Mucosa of descending colon (tissue), 3 donors: ENCODE measurements at regions not wholly inside any gene's neighbourhood (a gene's known extent, or its start where the extent isn't known, plus 50 kb on each side); places are given as distances from the start of the nearest gene placed in this dataset.

ENCODE experiments used
- ATAC-seq: fragments of 200-7000 bp; cut with Tn5 transposase; one replicate; pipeline ENCODE4 v1.9.1; 2020; ENCODE audit warnings: mild to moderate bottlenecking, moderate library complexity
- DNase-seq, 3 donors: peaks; one replicate each; pipeline ENCODE4 v3.0.0-alpha.2; 2020
- H3K36me3 ChIP-seq: fragments of 200-600 bp; one replicate; pipeline ENCODE4 v1.8.0; 2021; ENCODE audit warnings: low read depth, mild to moderate bottlenecking
- H3K4me1 ChIP-seq: fragments of 200-600 bp; one replicate; pipeline ENCODE4 v1.8.0; 2021; ENCODE audit warnings: low read depth, mild to moderate bottlenecking
- H3K4me3 ChIP-seq: fragments of 200-600 bp; one replicate; pipeline ENCODE4 v1.8.0; 2021; ENCODE audit warnings: mild to moderate bottlenecking
- H3K9me3 ChIP-seq: fragments of 200-600 bp; one replicate; pipeline ENCODE4 v1.8.0; 2021; ENCODE audit warnings: mild to moderate bottlenecking
- intact Hi-C, 2 donors: fragments of 100-400 bp; cut with DNase I in 1 of 2; cut with micrococcal nuclease in 1 of 2; formaldehyde crosslinking; loops; one replicate each; pipeline versions ENCODE4 v1.11.0 to v1.11.1; 2022; cut with DNase I, micrococcal nuclease
- TF ChIP-seq, protein P1 (sequence below): fragments of 200-600 bp; IDR thresholded peaks from one replicate; pipeline ENCODE4 v1.8.0; 2022; ENCODE audit warnings: antibody characterized with exemption, mild to moderate bottlenecking
- donor health status: DM: no; HTN: no; CAD: no; lungs with moderate emphysema.
- donor health status: DM: no; HTN: no; CAD: no.
- donor health status: DM: no; HTN: yes; CAD: no.

DNA sequence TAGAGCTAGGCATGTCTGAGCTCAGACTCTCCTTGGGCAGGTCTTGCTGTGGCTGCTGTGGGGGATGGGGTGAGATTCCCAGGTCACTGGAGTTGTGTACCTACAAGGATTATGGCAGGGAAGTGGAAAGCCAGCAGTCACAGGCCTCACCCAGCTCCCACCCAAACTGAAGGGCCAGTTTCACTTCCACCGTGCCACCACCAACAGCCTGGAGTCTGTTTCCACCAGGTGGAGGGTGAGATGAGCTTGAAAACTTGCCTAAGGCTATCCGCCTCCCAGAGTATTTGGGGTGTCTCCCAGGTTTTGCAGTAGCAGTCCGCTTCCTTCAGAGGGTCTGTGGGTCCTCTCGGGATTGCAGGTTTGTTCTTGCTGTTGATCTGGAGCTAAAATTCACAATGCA, 327.7 kb downstream of the PTPRC start:
- intact Hi-C loops: no loop called here
- Histone ChIP-seq H3K4me3 (no peak overlapping the region), H3K36me3 (no peaks in the 10 kb centered on the region), H3K9me3 (no peaks in the 10 kb centered on the region), H3K4me1 (no peaks in the 10 kb centered on the region)
- DNase-seq: no peak
- TF ChIP-seq, protein P1, sequence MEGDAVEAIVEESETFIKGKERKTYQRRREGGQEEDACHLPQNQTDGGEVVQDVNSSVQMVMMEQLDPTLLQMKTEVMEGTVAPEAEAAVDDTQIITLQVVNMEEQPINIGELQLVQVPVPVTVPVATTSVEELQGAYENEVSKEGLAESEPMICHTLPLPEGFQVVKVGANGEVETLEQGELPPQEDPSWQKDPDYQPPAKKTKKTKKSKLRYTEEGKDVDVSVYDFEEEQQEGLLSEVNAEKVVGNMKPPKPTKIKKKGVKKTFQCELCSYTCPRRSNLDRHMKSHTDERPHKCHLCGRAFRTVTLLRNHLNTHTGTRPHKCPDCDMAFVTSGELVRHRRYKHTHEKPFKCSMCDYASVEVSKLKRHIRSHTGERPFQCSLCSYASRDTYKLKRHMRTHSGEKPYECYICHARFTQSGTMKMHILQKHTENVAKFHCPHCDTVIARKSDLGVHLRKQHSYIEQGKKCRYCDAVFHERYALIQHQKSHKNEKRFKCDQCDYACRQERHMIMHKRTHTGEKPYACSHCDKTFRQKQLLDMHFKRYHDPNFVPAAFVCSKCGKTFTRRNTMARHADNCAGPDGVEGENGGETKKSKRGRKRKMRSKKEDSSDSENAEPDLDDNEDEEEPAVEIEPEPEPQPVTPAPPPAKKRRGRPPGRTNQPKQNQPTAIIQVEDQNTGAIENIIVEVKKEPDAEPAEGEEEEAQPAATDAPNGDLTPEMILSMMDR: no peak
- ATAC-seq: no peak

DNA sequence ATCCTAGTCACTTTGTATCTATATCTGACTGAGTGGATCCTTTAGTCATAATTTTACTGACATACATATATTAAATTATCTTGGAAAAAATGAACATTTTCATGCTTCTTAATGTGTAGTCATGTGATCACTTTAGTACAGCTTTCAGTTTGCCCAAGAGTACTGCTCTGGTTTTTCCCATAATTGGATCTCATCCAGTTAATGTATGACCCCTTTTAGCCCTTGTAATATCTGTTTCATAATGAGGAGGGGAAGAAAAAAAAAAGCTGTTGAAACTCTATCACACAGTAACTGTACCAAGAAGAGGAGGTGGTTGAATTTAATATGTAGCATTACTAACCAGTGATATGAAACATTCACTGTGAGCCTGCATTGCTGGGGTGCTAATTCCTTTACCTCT, 328.7 kb downstream of the PTPRC start:
- Histone ChIP-seq H3K9me3 (no peaks in the 10 kb centered on the region), H3K4me1 (no peaks in the 10 kb centered on the region), H3K4me3 (no peak overlapping the region), H3K36me3 (no peaks in the 10 kb centered on the region)
- no peak for ATAC-seq
- TF ChIP-seq, protein P1: no peak
- intact Hi-C loops: no loop called here
- no peak for DNase-seq

DNA sequence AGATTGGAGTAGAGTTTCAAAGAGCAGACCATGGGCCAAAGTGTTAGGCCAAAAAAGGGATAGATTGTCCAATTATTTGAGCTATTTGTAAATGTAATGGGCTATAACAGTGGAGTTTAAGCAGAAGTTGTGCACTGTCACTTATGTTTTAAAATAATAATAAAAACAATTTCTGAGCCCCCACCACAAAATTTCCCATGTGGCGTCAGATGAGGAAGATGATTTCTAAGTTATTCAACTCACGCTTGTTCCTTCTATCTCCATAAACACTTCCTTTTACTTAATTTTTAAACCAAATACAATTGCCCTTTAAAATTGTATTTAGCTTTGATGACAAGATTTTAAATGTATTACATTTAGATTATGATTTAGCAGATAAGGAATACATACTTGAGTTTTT, 330.0 kb downstream of the PTPRC start:
- TF ChIP-seq, protein P1: no peak
- Histone ChIP-seq H3K4me1 (no peaks in the 10 kb centered on the region), H3K9me3 (no peaks in the 10 kb centered on the region), H3K36me3 (no peaks in the 10 kb centered on the region), H3K4me3 (no peak overlapping the region)
- DNase-seq: no peak
- intact Hi-C loops: no loop called here
- no peak for ATAC-seq

DNA sequence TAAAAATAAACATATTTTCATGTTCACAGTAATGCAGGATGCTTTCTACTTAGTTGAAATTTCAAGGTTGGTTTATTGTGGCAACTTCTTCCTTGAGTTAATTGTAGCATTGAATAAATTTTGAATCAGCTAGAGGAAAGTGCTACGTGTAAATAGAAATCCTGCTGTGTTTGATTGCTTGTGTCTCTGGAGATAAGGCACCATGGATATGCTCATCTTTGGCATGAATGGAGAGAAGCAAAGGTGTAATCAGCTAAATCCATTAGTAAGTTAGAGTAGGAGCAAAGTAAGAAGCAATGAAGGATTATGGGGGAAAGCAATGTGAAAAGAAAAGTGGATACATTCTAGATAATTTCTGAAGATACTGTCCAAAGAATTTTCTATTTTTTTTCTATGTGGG, 331.1 kb downstream of the PTPRC start:
- Histone ChIP-seq H3K9me3 (no peaks in the 10 kb centered on the region), H3K36me3 (no peaks in the 10 kb centered on the region), H3K4me1 (no peaks in the 10 kb centered on the region), H3K4me3 (no peak overlapping the region)
- TF ChIP-seq, protein P1: no peak
- DNase-seq (no peak), ATAC-seq (no peak)
- intact Hi-C loops: no loop called here

DNA sequence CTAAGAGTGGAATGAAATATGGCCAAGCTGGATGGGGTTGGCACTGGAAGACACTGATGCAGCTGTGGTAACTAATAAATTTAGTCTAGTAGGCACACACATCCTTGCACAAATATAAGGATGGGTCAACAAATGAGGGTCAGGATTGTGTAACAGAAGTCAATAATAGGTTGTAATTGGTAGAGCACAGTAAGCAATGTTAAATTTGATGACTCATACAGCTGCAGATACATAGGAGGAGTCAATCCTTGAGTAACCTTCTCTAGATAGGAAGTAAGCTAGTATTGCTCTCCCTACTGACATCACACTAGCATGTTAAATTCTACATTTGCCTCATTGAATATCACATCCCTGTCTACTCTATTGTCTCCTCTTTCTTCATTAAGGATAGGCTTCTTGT, 332.1 kb downstream of the PTPRC start:
- no peaks in the 10 kb centered on the region for H3K4me1 ChIP-seq
- TF ChIP-seq, protein P1: no peak
- no peak for DNase-seq
- no peak overlapping the region for H3K4me3 ChIP-seq
- intact Hi-C loops: no loop called here
- ATAC-seq: peak; percentile 20
- H3K36me3 ChIP-seq: no peaks in the 10 kb centered on the region
- no peaks in the 10 kb centered on the region for H3K9me3 ChIP-seq

DNA sequence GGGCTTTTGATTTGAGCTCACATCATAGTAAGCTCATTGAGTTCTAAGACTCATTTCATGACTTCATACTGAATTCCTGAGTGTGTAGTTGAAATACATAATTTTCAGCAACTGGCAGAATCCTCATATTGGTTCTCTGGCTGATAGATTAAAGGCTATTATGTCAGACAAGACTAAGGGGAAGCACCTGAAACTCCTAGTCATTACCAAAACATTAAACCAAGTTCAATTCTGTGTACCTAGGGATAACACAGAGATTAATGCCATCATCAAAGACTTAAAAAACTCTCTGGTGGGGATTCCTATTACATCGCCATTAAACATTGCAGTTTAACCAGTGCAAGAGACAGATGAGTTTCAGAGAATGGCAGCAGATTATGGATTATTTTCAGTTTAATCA, 339.1 kb downstream of the PTPRC start:
- no peak for ATAC-seq
- no peak for DNase-seq
- no peaks in the 10 kb centered on the region for H3K9me3 ChIP-seq
- H3K4me3 ChIP-seq: no peak overlapping the region
- TF ChIP-seq, protein P1: no peak
- H3K36me3 ChIP-seq: no peaks in the 10 kb centered on the region
- intact Hi-C loops: no loop called here
- H3K4me1 ChIP-seq: no peaks in the 10 kb centered on the region
